ENCODE measurements at regions not wholly inside any gene's neighbourhood (a gene's known extent, or its start where the extent isn't known, plus 50 kb on each side); places are given as distances from the start of the nearest gene placed in this dataset.
A peak's percentile ranks its signal among the peaks of the same experiment; 100 is the strongest.

DNA sequence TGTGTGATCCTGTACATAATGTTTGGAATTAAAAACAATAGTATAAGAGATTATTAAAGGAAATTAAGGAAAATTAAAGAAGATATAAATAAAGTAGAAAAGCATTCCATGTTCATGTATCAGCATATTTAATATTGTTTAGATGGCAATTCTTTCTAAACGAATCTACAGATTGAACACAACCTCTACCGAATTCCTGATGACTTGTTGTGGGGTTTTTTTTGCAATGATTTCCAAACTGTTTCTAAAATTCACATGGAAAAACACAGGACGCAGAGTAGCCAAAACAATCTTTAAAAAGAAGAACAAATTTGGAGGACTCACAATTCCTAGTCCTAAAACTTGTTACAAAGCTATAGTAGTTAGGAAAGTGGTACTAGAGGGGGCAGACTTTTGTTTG, 573.4 kb upstream of the IGFBP3 start:
- H3K9me3 ChIP-seq (ENCODE audit: control insufficient read depth in 2 of 3, insufficient read depth in 1 of 3, low read length in 3 of 3), result no peaks in the 10 kb centered on the region
- H3K27ac ChIP-seq (ENCODE audit: low read depth in 2 of 2, low read length in 2 of 2), result no peak overlapping the region
- FAIRE-seq (no peak), DNase-seq (no peak)
- TF ChIP-seq CTCF (IDR thresholded peaks at IDR 0.05; ENCODE audit: borderline replicate concordance, extremely low read depth, insufficient read depth), result no peak
- H3K4me1 ChIP-seq (ENCODE audit: control insufficient read depth in 2 of 3, insufficient read depth in 2 of 3, low read depth in 1 of 3, low read length in 3 of 3), result no peaks in the 10 kb centered on the region
- H3K4me3 ChIP-seq (ENCODE audit: low read length in 3 of 3), result no peak overlapping the region
- intact Hi-C loops (cut with DNase I), result no loop called here
- no peaks in the 10 kb centered on the region for H3K36me3 ChIP-seq (ENCODE audit: control insufficient read depth in 2 of 3, insufficient read depth in 3 of 3, low read length in 3 of 3)
- H3K27me3 ChIP-seq (ENCODE audit: control insufficient read depth, insufficient read depth, low read length), result no peaks in the 10 kb centered on the region
- no peak overlapping the region for H3K9ac ChIP-seq (ENCODE audit: low read length in 3 of 3)

GRCh38 chr7:46494028-46494427, 573.0 kb upstream of the IGFBP3 start:
- H3K4me1 ChIP-seq (ENCODE audit: control insufficient read depth in 2 of 3, insufficient read depth in 2 of 3, low read depth in 1 of 3, low read length in 3 of 3), result no peaks in the 10 kb centered on the region

DNA sequence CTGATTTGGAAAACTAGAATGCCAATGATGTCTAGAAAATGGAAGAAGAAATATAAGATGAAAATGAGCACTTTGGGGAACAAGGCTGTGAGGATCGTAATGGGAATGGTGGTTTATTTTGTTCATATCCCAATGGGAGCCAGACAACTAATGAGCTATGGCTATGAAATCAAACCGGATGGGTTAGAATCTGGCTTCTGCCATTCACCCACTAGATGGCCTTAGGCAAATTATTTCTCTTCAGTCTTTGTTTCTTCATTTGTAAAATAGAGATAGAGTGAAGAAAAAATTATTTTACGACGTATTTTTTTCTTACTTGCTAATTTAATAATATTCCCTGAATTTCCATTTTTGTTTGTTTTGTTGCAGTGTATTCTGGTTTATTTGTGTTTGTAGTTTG, 572.1 kb upstream of the IGFBP3 start:
- no peak overlapping the region for H3K27ac ChIP-seq (ENCODE audit: low read depth in 2 of 2, low read length in 2 of 2)
- TF ChIP-seq CTCF (IDR thresholded peaks at IDR 0.05; ENCODE audit: borderline replicate concordance, extremely low read depth, insufficient read depth), result no peak
- H3K4me1 ChIP-seq (ENCODE audit: control insufficient read depth in 2 of 3, insufficient read depth in 2 of 3, low read depth in 1 of 3, low read length in 3 of 3), result no peaks in the 10 kb centered on the region
- no peak overlapping the region for H3K4me3 ChIP-seq (ENCODE audit: low read length in 3 of 3)
- H3K9ac ChIP-seq (ENCODE audit: low read length in 3 of 3), result no peak overlapping the region
- H3K27me3 ChIP-seq (ENCODE audit: control insufficient read depth, insufficient read depth, low read length), result no peaks in the 10 kb centered on the region
- FAIRE-seq, result no peak
- intact Hi-C loops (cut with DNase I), result no loop called here
- DNase-seq, result no peak
- no peaks in the 10 kb centered on the region for H3K9me3 ChIP-seq (ENCODE audit: control insufficient read depth in 2 of 3, insufficient read depth in 1 of 3, low read length in 3 of 3)
- no peaks in the 10 kb centered on the region for H3K36me3 ChIP-seq (ENCODE audit: control insufficient read depth in 2 of 3, insufficient read depth in 3 of 3, low read length in 3 of 3)

More at GRCh38 chr7:46494028-46494427, 573.0 kb upstream of the IGFBP3 start:
- no peak overlapping the region for H3K4me3 ChIP-seq (ENCODE audit: low read length in 3 of 3)
- H3K9ac ChIP-seq (ENCODE audit: low read length in 3 of 3), result no peak overlapping the region
- no peaks in the 10 kb centered on the region for H3K9me3 ChIP-seq (ENCODE audit: control insufficient read depth in 2 of 3, insufficient read depth in 1 of 3, low read length in 3 of 3)
- DNase-seq, result no peak
- no peak for FAIRE-seq
- H3K27ac ChIP-seq (ENCODE audit: low read depth in 2 of 2, low read length in 2 of 2), result no peak overlapping the region
- H3K27me3 ChIP-seq (ENCODE audit: control insufficient read depth, insufficient read depth, low read length), result no peaks in the 10 kb centered on the region
- intact Hi-C loops (cut with DNase I), result no loop called here
- no peaks in the 10 kb centered on the region for H3K36me3 ChIP-seq (ENCODE audit: control insufficient read depth in 2 of 3, insufficient read depth in 3 of 3, low read length in 3 of 3)
- no peak for TF ChIP-seq CTCF (IDR thresholded peaks at IDR 0.05; ENCODE audit: borderline replicate concordance, extremely low read depth, insufficient read depth)

DNA sequence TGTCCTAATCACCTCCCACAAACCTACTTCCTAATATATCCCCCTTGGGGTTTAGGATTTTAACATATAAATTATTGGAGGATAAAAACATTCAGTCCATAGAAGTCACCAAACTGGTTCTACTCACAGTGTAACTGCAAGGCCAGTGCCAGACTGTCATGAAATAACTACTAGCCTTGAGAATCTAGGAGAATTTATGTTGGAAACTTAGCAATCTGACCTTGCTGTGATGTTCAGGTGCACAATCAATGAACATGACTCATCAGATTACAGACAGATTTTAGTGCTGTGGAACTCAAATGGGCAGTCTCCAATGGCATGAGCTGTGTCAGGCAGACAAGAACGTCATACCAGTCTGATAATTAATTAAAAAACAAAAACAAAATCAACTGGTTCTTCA, 571.4 kb upstream of the IGFBP3 start:
- FAIRE-seq (no peak), DNase-seq (peak in 1 of 5 donors; percentile 9)
- no peak for TF ChIP-seq CTCF (IDR thresholded peaks at IDR 0.05; ENCODE audit: borderline replicate concordance, extremely low read depth, insufficient read depth)
- Histone ChIP-seq H3K9ac (ENCODE audit: low read length in 3 of 3) (no peak overlapping the region), H3K36me3 (ENCODE audit: control insufficient read depth in 2 of 3, insufficient read depth in 3 of 3, low read length in 3 of 3) (no peaks in the 10 kb centered on the region), H3K27ac (ENCODE audit: low read depth in 2 of 2, low read length in 2 of 2) (no peak overlapping the region), H3K27me3 (ENCODE audit: control insufficient read depth, insufficient read depth, low read length) (no peaks in the 10 kb centered on the region), H3K4me3 (ENCODE audit: low read length in 3 of 3) (no peak overlapping the region), H3K4me1 (ENCODE audit: control insufficient read depth in 2 of 3, insufficient read depth in 2 of 3, low read depth in 1 of 3, low read length in 3 of 3) (no peaks in the 10 kb centered on the region), H3K9me3 (ENCODE audit: control insufficient read depth in 2 of 3, insufficient read depth in 1 of 3, low read length in 3 of 3) (no peaks in the 10 kb centered on the region)
- intact Hi-C loops (cut with DNase I), result no loop called here
